ENCODE measurements at regions not wholly inside any gene's neighbourhood (a gene's known extent, or its start where the extent isn't known, plus 50 kb on each side); places are given as distances from the start of the nearest gene placed in this dataset.
"Not testable (repeated sequence)": the region's sequence is repeated elsewhere in the genome, so short reads cannot be mapped to it uniquely, and the experiment has no call there.

GRCh38 chr13:50543141-50543540 lies 300.4 kb downstream of the DLEU7 start:
- DNase-seq (no peak), ATAC-seq (ENCODE audit: insufficient read depth, low read depth) (no peak)
- Histone ChIP-seq H3K27me3 (ENCODE audit: insufficient read depth, low read length, poor library complexity) (no peaks in the 10 kb centered on the region), H3K4me1 (ENCODE audit: insufficient read depth, low read length) (no peaks in the 10 kb centered on the region), H2AFZ (ENCODE audit: low read depth, low read length) (no peak overlapping the region), H3K4me3 (ENCODE audit: low read depth in 1 of 2, low read length in 2 of 2) (no peak overlapping the region), H3K36me3 (ENCODE audit: insufficient read depth, low read length) (no peaks in the 10 kb centered on the region), H3K9ac (ENCODE audit: low read depth, low read length) (no peak overlapping the region), H3K9me3 (ENCODE audit: insufficient read depth, low read length, severe bottlenecking) (peaks cover 11% of the 10 kb centered on the region), H3K4me2 (ENCODE audit: insufficient read depth, low read length) (no peak overlapping the region), H3K79me2 (ENCODE audit: insufficient read depth, low read length) (no peaks in the 10 kb centered on the region), H3K27ac (ENCODE audit: low read length) (no peak overlapping the region), H4K20me1 (ENCODE audit: insufficient read depth, low read length) (no peaks in the 10 kb centered on the region)
- TF ChIP-seq EZH2 (IDR thresholded peaks at IDR 0.05; ENCODE audit: borderline replicate concordance, low read depth, low read length, severe bottlenecking), result no peak
- no peak for TF ChIP-seq CTCF (IDR thresholded peaks at IDR 0.05; ENCODE audit: borderline replicate concordance, extremely low read depth, low read length, poor library complexity, severe bottlenecking)

- Histone ChIP-seq H3K27me3 (ENCODE audit: insufficient read depth, low read length, poor library complexity) (no peaks in the 10 kb centered on the region), H3K4me2 (ENCODE audit: insufficient read depth, low read length) (no peak overlapping the region), H4K20me1 (ENCODE audit: insufficient read depth, low read length) (no peaks in the 10 kb centered on the region), H3K9ac (ENCODE audit: low read depth, low read length) (no peak overlapping the region), H3K4me3 (ENCODE audit: low read depth in 1 of 2, low read length in 2 of 2) (no peak overlapping the region), H3K27ac (ENCODE audit: low read length) (no peak overlapping the region), H3K4me1 (ENCODE audit: insufficient read depth, low read length) (no peaks in the 10 kb centered on the region), H3K9me3 (ENCODE audit: insufficient read depth, low read length, severe bottlenecking) (peaks cover 5% of the 10 kb centered on the region), H2AFZ (ENCODE audit: low read depth, low read length) (no peak overlapping the region), H3K36me3 (ENCODE audit: insufficient read depth, low read length) (no peaks in the 10 kb centered on the region), H3K79me2 (ENCODE audit: insufficient read depth, low read length) (no peaks in the 10 kb centered on the region)
- no peak for TF ChIP-seq EZH2 (IDR thresholded peaks at IDR 0.05; ENCODE audit: borderline replicate concordance, low read depth, low read length, severe bottlenecking)
- no peak for TF ChIP-seq CTCF (IDR thresholded peaks at IDR 0.05; ENCODE audit: borderline replicate concordance, extremely low read depth, low read length, poor library complexity, severe bottlenecking)
- no peak for ATAC-seq (ENCODE audit: insufficient read depth, low read depth)
- no peak for DNase-seq
Measured at GRCh38 chr13:50543782-50544181, 299.7 kb downstream of the DLEU7 start.

- TF ChIP-seq EZH2 (IDR thresholded peaks at IDR 0.05; ENCODE audit: borderline replicate concordance, low read depth, low read length, severe bottlenecking) (no peak), CTCF (IDR thresholded peaks at IDR 0.05; ENCODE audit: borderline replicate concordance, extremely low read depth, low read length, poor library complexity, severe bottlenecking) (no peak)
- no peaks in the 10 kb centered on the region for H3K4me1 ChIP-seq (ENCODE audit: insufficient read depth, low read length)
- H3K9ac ChIP-seq (ENCODE audit: low read depth, low read length), result no peak overlapping the region
- no peaks in the 10 kb centered on the region for H3K27me3 ChIP-seq (ENCODE audit: insufficient read depth, low read length, poor library complexity)
- H3K36me3 ChIP-seq (ENCODE audit: insufficient read depth, low read length), result no peaks in the 10 kb centered on the region
- H2AFZ ChIP-seq (ENCODE audit: low read depth, low read length), result no peak overlapping the region
- no peak overlapping the region for H3K4me2 ChIP-seq (ENCODE audit: insufficient read depth, low read length)
- no peak overlapping the region for H3K4me3 ChIP-seq (ENCODE audit: low read depth in 1 of 2, low read length in 2 of 2)
- H3K9me3 ChIP-seq (ENCODE audit: insufficient read depth, low read length, severe bottlenecking), result peaks cover 2% of the 10 kb centered on the region
- no peak overlapping the region for H3K27ac ChIP-seq (ENCODE audit: low read length)
- no peak for DNase-seq
- no peaks in the 10 kb centered on the region for H4K20me1 ChIP-seq (ENCODE audit: insufficient read depth, low read length)
- no peaks in the 10 kb centered on the region for H3K79me2 ChIP-seq (ENCODE audit: insufficient read depth, low read length)
- no peak for ATAC-seq (ENCODE audit: insufficient read depth, low read depth)
Measured at GRCh38 chr13:50544211-50544610, 299.3 kb downstream of the DLEU7 start.

- not testable (repeated sequence) for H3K9me3 ChIP-seq (ENCODE audit: insufficient read depth, low read length, severe bottlenecking); ATAC-seq (ENCODE audit: insufficient read depth, low read depth); H3K27ac ChIP-seq (ENCODE audit: low read length); H3K4me3 ChIP-seq (ENCODE audit: low read depth in 1 of 2, low read length in 2 of 2); H3K4me2 ChIP-seq (ENCODE audit: insufficient read depth, low read length); H3K4me1 ChIP-seq (ENCODE audit: insufficient read depth, low read length); H3K79me2 ChIP-seq (ENCODE audit: insufficient read depth, low read length); H3K36me3 ChIP-seq (ENCODE audit: insufficient read depth, low read length); H4K20me1 ChIP-seq (ENCODE audit: insufficient read depth, low read length); DNase-seq; H3K27me3 ChIP-seq (ENCODE audit: insufficient read depth, low read length, poor library complexity); H3K9ac ChIP-seq (ENCODE audit: low read depth, low read length); H2AFZ ChIP-seq (ENCODE audit: low read depth, low read length)
Measured at GRCh38 chr13:50547175-50547574, 296.3 kb downstream of the DLEU7 start.
